SK-N-MC (cell line): ENCODE measurements at regions not wholly inside any gene's neighbourhood (a gene's known extent, or its start where the extent isn't known, plus 50 kb on each side); places are given as distances from the start of the nearest gene placed in this dataset.
"Not testable (repeated sequence)": the region's sequence is repeated elsewhere in the genome, so short reads cannot be mapped to it uniquely, and the experiment has no call there.

ENCODE experiments used
- EZH2 ChIP-seq: fragments of 200-600 bp; sonication (generic); IDR thresholded peaks from one replicate; pipeline ENCODE4 v1.6.1; 2017; ENCODE audit warnings: antibody characterized with exemption
- POLR2AphosphoS5 ChIP-seq: IDR thresholded peaks from 2 replicates; pipeline ENCODE4 v1.6.1; 2012; ENCODE audit warnings: mild to moderate bottlenecking, low read depth, low read length, borderline replicate concordance

DNA sequence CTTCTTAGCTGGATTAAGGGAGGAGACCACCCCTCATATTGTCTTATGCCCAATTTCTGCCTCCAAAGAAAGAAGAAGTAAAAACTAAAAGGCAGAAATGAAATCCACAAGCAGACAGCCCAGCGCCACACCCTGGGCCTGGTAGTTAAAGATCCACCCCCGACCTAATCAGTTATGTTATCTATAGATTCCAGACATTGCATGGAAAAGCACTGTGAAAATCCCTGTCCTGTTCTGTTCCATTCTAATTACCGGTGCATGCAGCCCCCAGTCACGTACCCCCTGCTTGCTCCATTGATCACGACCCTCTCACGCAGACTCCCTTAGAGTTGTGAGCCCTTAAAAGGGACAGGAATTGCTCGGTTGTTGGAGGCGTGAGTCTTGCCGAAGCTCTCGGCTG is 85.7 kb upstream of the METAP2 start:
- not testable (repeated sequence) for TF ChIP-seq POLR2AphosphoS5, EZH2
